GM12878 (cell line): ENCODE measurements at regions not wholly inside any gene's neighbourhood (a gene's known extent, or its start where the extent isn't known, plus 50 kb on each side); places are given as distances from the start of the nearest gene placed in this dataset.

ENCODE experiments used
- CBX5 ChIP-seq: sonication (generic); IDR thresholded peaks from 2 replicates; pipeline ENCODE4 v1.6.1; 2016; ENCODE audit warnings: low read depth, moderate library complexity, mild to moderate bottlenecking, inconsistent platforms
- EED ChIP-seq: sonication (generic); IDR thresholded peaks from 2 replicates; pipeline ENCODE4 v1.6.1; 2016; ENCODE audit warnings: antibody characterized with exemption, low read depth
- GABPA ChIP-seq: IDR thresholded peaks from 2 replicates; pipeline ENCODE4 v1.6.1; 2014; ENCODE audit warnings: antibody characterized with exemption, low read depth, mild to moderate bottlenecking, inconsistent platforms
- KDM1A ChIP-seq: fragments of 200-600 bp; sonication (generic); IDR thresholded peaks from 2 replicates; pipeline ENCODE4 v1.6.1; 2016; ENCODE audit warnings: borderline replicate concordance
- MEF2B ChIP-seq: fragments of 450-650 bp; IDR thresholded peaks from 2 replicates; pipeline ENCODE4 v1.6.1; 2018; ENCODE audit warnings: mild to moderate bottlenecking, moderate library complexity; ENCODE audit not compliant: partially characterized antibody, poor library complexity, severe bottlenecking
- NFIC ChIP-seq: IDR thresholded peaks from 2 replicates; pipeline ENCODE4 v1.6.1; 2012; ENCODE audit warnings: low read depth, mild to moderate bottlenecking, inconsistent platforms, low read length, moderate library complexity
- PML ChIP-seq: IDR thresholded peaks from 2 replicates; pipeline ENCODE4 v1.6.1; 2012; ENCODE audit warnings: low read length, inconsistent platforms
- RUNX3 ChIP-seq: IDR thresholded peaks from 2 replicates; pipeline ENCODE4 v1.6.1; 2012; ENCODE audit warnings: low read length, inconsistent platforms
- SIX5 ChIP-seq: IDR thresholded peaks from 2 replicates; pipeline ENCODE4 v1.6.1; 2011; ENCODE audit warnings: mild to moderate bottlenecking, low read depth, low read length, moderate library complexity; ENCODE audit not compliant: severe bottlenecking
- ZBED1 ChIP-seq: IDR thresholded peaks from 2 replicates; pipeline ENCODE4 v1.6.1; 2016; ENCODE audit warnings: borderline replicate concordance
- ZNF622 ChIP-seq: fragments of 450-650 bp; IDR thresholded peaks from 2 replicates; pipeline ENCODE4 v1.6.1; 2017; ENCODE audit warnings: mild to moderate bottlenecking, inconsistent platforms
- TF ChIP-seq, protein P1 (sequence below): fragments of 450-650 bp; IDR thresholded peaks from 2 replicates; pipeline ENCODE4 v1.6.1; 2017; ENCODE audit warnings: low read depth, mild to moderate bottlenecking, moderate library complexity
- TF ChIP-seq, protein P2 (sequence below): IDR thresholded peaks from 2 replicates; pipeline ENCODE4 v1.6.1; 2011; ENCODE audit warnings: borderline replicate concordance, low read depth, mild to moderate bottlenecking, moderate library complexity, low read length; ENCODE audit not compliant: insufficient read depth, poor library complexity, severe bottlenecking

DNA sequence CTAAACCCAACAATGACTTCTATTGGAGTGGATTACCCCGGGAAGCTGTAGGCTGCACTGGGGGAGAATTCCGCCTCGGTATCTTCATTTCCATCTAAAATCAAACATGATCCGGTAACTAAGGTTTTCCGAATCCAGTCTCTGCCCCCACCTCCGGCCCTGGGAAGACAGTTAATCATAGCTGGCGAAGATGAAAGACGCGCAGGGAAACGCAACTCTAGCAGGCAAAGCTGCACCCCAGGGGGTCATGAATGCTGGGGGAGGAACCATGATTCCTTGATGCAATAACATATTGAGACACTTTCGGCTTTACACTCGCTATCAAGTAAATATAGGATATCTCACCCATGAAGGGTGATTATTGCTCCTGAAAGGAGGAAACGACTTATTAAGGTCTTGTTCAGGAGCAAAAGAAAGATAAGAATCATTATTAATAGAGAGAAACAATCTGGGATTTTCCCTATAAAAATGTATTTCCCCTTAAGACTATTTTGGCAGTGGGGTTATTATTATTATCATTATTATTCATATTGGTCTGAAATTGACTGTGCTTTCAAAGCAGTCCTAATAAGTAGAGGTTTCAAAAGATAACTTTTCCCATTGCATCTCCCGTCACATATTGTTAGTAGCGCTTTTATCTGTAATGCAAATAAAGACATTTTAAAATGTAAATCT, 614.9 kb downstream of the VRK1 start (continued):
- TF ChIP-seq, protein P1, sequence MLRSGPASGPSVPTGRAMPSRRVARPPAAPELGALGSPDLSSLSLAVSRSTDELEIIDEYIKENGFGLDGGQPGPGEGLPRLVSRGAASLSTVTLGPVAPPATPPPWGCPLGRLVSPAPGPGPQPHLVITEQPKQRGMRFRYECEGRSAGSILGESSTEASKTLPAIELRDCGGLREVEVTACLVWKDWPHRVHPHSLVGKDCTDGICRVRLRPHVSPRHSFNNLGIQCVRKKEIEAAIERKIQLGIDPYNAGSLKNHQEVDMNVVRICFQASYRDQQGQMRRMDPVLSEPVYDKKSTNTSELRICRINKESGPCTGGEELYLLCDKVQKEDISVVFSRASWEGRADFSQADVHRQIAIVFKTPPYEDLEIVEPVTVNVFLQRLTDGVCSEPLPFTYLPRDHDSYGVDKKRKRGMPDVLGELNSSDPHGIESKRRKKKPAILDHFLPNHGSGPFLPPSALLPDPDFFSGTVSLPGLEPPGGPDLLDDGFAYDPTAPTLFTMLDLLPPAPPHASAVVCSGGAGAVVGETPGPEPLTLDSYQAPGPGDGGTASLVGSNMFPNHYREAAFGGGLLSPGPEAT, result peak; percentile 62
- TF ChIP-seq PML (no peak), ZNF622 (no peak), RUNX3 (peak; percentile 78; the same call in 1 of the 2 replicates), GABPA (peak; percentile 22; the same call in 1 of the 2 replicates), MEF2B (peak; percentile 72), KDM1A (no peak), ZBED1 (peak; percentile 59; the same call in 1 of the 2 replicates), NFIC (peak; percentile 93), CBX5 (no peak), EED (peak; percentile 59; the same call in 1 of the 2 replicates), SIX5 (no peak)
- TF ChIP-seq, protein P2, sequence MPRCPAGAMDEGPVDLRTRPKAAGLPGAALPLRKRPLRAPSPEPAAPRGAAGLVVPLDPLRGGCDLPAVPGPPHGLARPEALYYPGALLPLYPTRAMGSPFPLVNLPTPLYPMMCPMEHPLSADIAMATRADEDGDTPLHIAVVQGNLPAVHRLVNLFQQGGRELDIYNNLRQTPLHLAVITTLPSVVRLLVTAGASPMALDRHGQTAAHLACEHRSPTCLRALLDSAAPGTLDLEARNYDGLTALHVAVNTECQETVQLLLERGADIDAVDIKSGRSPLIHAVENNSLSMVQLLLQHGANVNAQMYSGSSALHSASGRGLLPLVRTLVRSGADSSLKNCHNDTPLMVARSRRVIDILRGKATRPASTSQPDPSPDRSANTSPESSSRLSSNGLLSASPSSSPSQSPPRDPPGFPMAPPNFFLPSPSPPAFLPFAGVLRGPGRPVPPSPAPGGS, result peak; percentile 72
